Right forelimb (tissue), 1 donor: ENCODE measurements at regions not wholly inside any gene's neighbourhood (a gene's known extent, or its start where the extent isn't known, plus 50 kb on each side); places are given as distances from the start of the nearest gene placed in this dataset.
"Not testable (repeated sequence)": the region's sequence is repeated elsewhere in the genome, so short reads cannot be mapped to it uniquely, and the experiment has no call there.

Experiments
- DNase-seq: peaks from one replicate; pipeline ENCODE4 v3.0.0-alpha.2; 2018

GRCh38 chr5:173667702-173668101 lies 51.3 kb upstream of the BOD1 start:
- DNase-seq, result no peak

- no peak for DNase-seq
These were observed 51.9 kb upstream of the BOD1 start for GRCh38 chr5:173668245-173668800.

DNA sequence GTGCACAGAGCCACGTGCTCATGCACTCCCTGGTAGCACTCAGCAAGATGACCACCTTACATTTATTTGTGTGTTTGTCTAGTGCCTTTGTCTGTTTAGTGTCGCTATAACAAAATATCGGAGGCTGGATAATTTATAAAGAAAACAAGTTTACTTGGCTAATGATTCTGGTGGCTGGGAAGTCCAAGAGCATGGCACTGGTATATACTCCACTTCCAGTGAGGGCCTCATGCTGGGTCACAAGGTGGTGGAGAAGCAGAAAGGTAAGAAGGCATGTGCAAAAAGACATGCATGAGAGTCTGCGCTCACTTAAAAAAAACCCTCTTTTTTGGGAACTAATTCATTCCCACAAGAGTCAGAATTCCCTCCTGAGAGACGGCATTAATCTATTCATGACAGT lies 52.5 kb upstream of the BOD1 start:
- no peak for DNase-seq

DNA sequence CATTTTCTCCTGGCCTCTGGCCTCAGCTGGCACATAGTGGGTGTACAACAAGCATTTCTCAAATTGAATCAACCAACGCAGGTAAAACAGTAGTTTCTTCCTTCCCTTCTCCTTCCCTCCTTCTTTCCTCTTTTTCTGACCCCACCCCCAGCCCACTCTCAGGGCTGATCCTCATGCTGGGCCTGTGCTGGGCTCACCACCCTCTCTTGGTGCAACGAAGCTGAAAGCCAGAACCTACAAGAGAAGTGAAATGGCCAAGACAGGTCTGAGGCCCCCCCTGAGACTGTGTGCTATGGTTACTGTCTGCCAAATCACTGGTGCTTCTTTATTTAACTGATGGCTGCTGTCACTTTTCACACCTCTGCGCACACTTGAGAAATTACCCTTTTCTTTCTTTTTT lies 53.0 kb upstream of the BOD1 start:
- no peak for DNase-seq

- DNase-seq, result no peak
These were observed 53.7 kb upstream of the BOD1 start for GRCh38 chr5:173670130-173670651.

DNA sequence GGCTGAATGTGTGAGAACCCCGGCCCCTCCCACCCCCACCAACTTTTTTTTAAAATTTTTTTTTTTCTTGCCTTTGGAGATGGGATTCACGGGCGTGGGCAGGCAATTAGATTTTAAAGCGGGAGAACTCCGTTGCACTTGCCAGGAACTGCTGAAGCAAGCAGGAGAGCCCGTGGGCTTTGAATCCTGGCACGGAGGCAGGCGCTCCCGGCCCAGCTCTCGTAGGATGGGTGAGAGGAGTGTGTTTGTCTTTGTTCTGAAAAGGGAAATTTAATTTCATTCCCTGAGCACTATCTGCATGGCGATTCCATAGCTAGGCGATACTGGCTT lies 54.3 kb upstream of the BOD1 start:
- no peak for DNase-seq

- DNase-seq, result no peak
These were observed 54.9 kb upstream of the BOD1 start for GRCh38 chr5:173671121-173671949.

DNA sequence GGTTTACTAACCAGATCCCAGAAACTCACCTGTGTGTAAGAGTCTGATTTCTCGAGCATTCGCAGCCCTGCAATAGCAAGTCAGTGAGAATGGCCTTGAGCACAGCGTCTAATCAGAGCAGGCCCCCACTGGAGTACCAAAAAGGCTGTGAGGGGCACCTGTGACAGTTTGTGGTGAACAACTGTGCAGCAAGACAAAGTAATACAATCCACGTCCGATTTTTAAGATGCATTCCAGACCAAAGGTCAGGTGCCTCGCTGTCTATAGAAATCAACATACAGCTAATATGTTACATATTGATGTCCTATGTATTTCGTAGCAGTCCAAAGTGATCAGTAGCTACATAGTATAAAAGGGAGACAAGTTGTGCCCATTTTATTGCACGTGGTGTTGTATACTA lies 55.7 kb upstream of the BOD1 start:
- DNase-seq, result no peak

DNA sequence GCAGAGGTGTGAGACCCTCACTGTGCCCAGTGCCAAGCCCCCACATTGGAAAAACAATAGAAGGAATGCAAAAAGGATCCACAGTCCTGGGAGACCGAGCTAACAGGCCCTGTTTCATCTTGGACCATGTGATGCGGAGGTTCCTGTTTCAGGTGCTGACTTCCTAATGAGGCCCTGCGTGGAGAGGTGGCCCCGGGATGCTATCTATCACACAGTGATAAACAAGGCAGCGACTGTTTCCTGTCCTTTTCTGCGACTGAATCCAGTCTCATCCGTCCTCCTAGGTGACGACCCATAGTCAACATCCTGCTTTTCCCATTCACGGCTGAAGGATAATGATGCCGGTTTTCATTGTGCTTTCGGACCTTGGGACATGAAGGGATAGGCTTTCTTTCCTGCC lies 56.4 kb upstream of the BOD1 start:
- no peak for DNase-seq

DNA sequence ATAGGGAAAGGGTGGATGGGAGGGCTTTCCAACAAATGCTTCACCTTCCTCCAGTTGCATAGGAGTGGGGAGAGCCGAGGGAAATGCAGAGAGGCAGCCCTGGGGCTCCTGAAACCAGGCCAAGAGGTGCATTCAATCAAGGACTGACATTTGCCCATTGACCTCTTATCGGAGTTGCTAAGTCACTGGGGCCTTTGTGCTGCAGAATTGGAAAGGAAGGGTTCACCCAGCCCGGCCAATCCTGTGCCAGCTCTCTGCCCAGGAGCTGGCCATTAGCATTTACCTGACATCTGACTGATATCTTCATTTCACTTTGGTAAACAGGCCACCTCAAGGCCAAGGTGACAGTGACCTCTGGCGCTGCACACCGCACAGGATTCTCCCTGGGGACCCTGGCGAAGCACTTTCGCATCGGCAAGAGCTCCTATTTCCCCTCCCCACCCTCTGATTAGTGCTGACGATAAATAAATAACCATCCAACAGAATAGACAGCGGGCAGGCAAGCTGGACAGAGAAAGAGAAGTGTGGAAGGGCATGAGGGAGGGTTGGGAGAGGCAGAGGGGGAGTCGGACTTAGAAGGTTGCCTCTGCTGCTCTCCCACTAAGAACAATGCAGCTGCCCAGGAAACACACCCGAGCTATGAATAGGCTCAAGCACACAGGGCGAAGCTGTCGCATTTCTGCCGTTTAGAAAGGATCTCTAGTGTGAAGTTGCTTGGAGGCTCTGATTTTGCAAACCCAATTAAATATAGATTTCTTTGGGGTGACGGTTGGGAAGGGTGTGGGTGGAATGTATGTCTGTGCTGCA lies 57.0 kb upstream of the BOD1 start:
- no peak for DNase-seq

GRCh38 chr5:173675287-173675996 lies 59.0 kb upstream of the BOD1 start:
- DNase-seq, result no peak

DNA sequence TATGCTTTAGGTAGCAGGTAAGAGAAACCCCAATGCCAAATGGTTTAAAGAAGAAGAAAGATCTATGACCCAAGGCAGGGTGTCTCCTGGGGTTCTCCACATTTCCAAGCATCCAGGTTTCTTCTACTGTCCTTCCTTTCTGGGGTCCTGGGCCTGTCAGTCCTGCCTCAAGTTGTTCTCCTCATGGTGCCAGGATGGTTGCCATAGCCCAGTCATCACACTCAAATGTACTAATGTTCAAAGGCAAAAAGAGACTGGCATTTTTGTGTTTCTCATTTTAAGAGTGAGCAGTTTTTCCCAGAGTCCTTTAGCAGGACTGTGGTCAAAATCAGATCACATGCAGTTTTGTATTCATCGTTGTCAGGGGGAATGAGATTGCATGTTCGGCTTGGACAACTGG lies 59.9 kb upstream of the BOD1 start:
- DNase-seq, result no peak

- no peak for DNase-seq
These were observed 60.7 kb upstream of the BOD1 start for GRCh38 chr5:173677125-173677672.

DNA sequence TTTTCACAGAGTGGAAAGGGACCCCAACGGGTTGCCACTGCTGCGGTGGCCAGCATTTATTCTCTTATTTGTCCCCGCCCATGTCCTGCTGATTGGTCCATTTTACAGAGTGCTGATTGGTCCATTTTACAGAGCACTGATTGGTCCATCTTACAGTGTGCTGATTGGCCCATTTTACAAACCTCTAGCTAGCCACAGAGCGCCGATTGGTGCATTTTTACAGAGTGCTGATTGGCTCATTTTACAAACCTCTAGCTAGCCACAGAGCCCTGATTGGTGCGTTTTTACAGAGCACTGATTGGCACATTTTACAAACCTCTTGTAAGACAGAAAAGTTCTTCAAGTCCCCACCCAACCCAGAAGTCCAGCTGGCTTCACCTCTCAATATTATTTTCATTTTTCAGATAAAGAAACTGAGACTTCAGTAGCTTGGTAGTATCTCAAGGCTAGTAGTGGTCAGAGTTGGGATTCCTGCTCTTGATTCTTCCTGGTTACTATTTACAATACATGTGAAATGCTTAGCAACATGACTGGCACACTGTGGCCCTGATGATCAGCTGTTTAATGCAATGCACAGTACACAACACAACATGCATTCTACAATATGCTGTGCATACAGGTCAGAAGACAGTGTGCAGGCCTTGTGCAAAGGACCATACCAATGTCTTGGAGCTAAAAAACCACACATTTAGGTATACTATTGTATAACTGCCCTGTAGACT lies 63.6 kb upstream of the BOD1 start:
- no peak for DNase-seq

- DNase-seq, result no peak
These were observed 64.3 kb upstream of the BOD1 start for GRCh38 chr5:173680660-173681242.

- no peak for DNase-seq
These were observed 65.9 kb upstream of the BOD1 start for GRCh38 chr5:173682313-173682712.

DNA sequence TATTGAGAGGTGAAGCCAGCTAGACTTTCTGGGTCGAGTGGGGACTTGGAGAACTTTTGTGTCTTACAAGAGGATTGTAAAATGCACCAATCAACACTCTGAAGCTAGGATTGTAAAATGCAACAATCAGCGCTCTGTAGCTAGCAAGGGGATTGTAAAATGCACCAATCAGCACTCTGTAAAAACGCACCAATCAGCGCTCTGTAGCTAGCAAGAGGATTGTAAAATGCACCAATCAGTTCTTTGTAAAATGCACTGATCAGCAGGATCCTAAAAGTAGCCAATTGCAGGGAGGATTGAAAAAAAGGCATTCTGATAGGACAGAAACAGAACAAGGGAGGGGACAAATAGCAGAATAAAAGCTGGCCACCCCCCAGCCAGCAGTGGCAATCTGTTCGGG lies 68.1 kb upstream of the BOD1 start:
- DNase-seq, result not testable (repeated sequence)

- DNase-seq, result no peak
These were observed 70.5 kb upstream of the BOD1 start for GRCh38 chr5:173686950-173687349.

- no peak for DNase-seq
These were observed 72.3 kb upstream of the BOD1 start for GRCh38 chr5:173688703-173689102.

- no peak for DNase-seq
These were observed 72.8 kb upstream of the BOD1 start for GRCh38 chr5:173689171-173689736.

DNA sequence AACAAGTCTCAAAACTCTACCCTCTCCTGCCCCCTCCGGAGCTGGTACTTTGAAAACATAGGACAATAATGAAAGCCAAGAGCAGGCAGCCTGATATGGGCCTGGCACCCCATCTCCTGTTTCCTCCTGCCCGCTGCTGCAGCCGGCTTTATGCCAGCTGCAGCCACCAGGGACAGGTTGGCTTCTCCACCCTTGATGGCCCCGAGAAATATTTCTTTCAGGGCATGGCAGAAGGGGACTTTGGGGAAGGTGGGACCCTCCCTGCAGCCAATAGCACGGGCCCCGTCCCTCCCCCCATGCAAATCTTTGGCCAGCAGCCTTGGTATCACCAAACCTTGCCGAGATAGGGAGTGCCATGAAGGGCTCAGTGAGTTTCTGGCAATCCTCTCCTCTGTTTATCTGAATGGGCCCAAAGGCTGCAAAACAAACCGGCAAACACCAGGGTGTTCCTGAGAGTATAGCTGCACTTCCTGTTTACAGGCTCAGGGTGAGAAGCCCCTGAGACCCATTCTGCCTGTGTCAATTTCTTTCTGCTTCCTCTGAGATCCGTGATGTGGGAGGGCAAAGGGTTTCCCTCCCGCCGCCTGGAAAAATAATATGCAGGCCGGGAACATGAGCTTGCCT lies 73.4 kb upstream of the BOD1 start:
- DNase-seq, result no peak
